Hepatocyte (in vitro differentiated cells): ENCODE measurements at regions not wholly inside any gene's neighbourhood (a gene's known extent, or its start where the extent isn't known, plus 50 kb on each side); places are given as distances from the start of the nearest gene placed in this dataset.

Experiments used
- DNase-seq: peaks from one replicate; pipeline ENCODE4 v3.0.0-alpha.2; 2016; ENCODE audit warnings: low spot score
- H2AFZ ChIP-seq: fragments of 200-600 bp; sonication (generic); 2 replicates; pipeline ENCODE4 v1.6.0; 2016; ENCODE audit warnings: antibody characterized with exemption, mild to moderate bottlenecking
- H3K27ac ChIP-seq: fragments of 200-600 bp; sonication (generic); 2 replicates; pipeline ENCODE4 v1.5.1; 2016; ENCODE audit warnings: mild to moderate bottlenecking
- H3K27me3 ChIP-seq: fragments of 200-600 bp; sonication (generic); 2 replicates; pipeline ENCODE4 v1.6.1; 2016
- H3K36me3 ChIP-seq: fragments of 200-600 bp; sonication (generic); replicated peaks from 2 replicates; pipeline ENCODE4 v1.5.1; 2016; ENCODE audit warnings: low read depth; ENCODE audit not compliant: insufficient read depth
- H3K4me1 ChIP-seq: fragments of 200-600 bp; sonication (generic); 2 replicates; pipeline ENCODE4 v1.5.1; 2016; ENCODE audit warnings: mild to moderate bottlenecking, moderate library complexity; ENCODE audit not compliant: insufficient read depth
- H3K4me2 ChIP-seq: fragments of 200-600 bp; sonication (generic); 2 replicates; pipeline ENCODE4 v1.6.0; 2016
- H3K4me3 ChIP-seq: fragments of 200-600 bp; sonication (generic); 2 replicates; pipeline ENCODE4 v1.5.1; 2016; ENCODE audit warnings: mild to moderate bottlenecking
- H3K79me2 ChIP-seq: fragments of 200-600 bp; sonication (generic); 2 replicates; pipeline ENCODE4 v1.6.0; 2017; ENCODE audit warnings: mild to moderate bottlenecking
- H3K9me2 ChIP-seq: fragments of 200-600 bp; sonication (generic); replicated peaks from 2 replicates; pipeline ENCODE4 v1.6.0; 2017; ENCODE audit warnings: mild to moderate bottlenecking; ENCODE audit not compliant: insufficient read depth
- H3K9me3 ChIP-seq: fragments of 200-600 bp; sonication (generic); 2 replicates; pipeline ENCODE4 v1.5.1; 2016; ENCODE audit warnings: low read depth, mild to moderate bottlenecking
- H4K20me1 ChIP-seq: fragments of 200-600 bp; sonication (generic); 2 replicates; pipeline ENCODE4 v1.6.0; 2016; ENCODE audit warnings: mild to moderate bottlenecking; ENCODE audit not compliant: insufficient read depth, poor library complexity, severe bottlenecking
- CTCF ChIP-seq: fragments of 200-600 bp; sonication (generic); IDR thresholded peaks from 2 replicates; pipeline ENCODE4 v1.5.1; 2016; ENCODE audit warnings: antibody characterized with exemption, mild to moderate bottlenecking; ENCODE audit not compliant: poor library complexity
- EZH2 ChIP-seq: fragments of 200-600 bp; sonication (generic); IDR thresholded peaks from 2 replicates; pipeline ENCODE4 v1.6.1; 2016; ENCODE audit warnings: antibody characterized with exemption, mild to moderate bottlenecking, borderline replicate concordance
- EZH2phosphoT487 ChIP-seq: fragments of 200-600 bp; sonication (generic); IDR thresholded peaks from one replicate; pipeline ENCODE4 v1.6.1; 2018; ENCODE audit warnings: antibody characterized with exemption, mild to moderate bottlenecking, low read depth, moderate library complexity; ENCODE audit not compliant: unreplicated experiment, severe bottlenecking
- whole genome bisulfite sequencing: methylation state at CpG from one replicate; pipeline ENCODE4 v1.1.6; 2016; ENCODE audit warnings: low lambda C conversion rate; ENCODE audit errors: missing lambda C conversion rate; 5-methylcytosine and 5-hydroxymethylcytosine counted together

- DNase-seq, result no peak
- H3K4me1 ChIP-seq, result peaks cover 4% of the 10 kb centered on the region
- no peaks in the 10 kb centered on the region for H3K27me3 ChIP-seq
- no peak overlapping the region for H2AFZ ChIP-seq
- 60% methylated on average over 1 of the region's 1 CpG for WGBS
- no peaks in the 10 kb centered on the region for H3K36me3 ChIP-seq
- no peaks in the 10 kb centered on the region for H3K79me2 ChIP-seq
- H3K27ac ChIP-seq, result no peak overlapping the region
- H3K4me3 ChIP-seq, result no peak overlapping the region
- H3K9me3 ChIP-seq, result no peaks in the 10 kb centered on the region
- no peak overlapping the region for H3K4me2 ChIP-seq
- no peak for TF ChIP-seq EZH2
- TF ChIP-seq CTCF, result no peak
- TF ChIP-seq EZH2phosphoT487, result no peak
- no peaks in the 10 kb centered on the region for H4K20me1 ChIP-seq
- no peaks in the 10 kb centered on the region for H3K9me2 ChIP-seq
Measured at GRCh38 chr1:229869240-229869639, 197.8 kb upstream of the GALNT2 start.

GRCh38 chr1:229869687-229870086, 197.4 kb upstream of the GALNT2 start:
- H3K27ac ChIP-seq, result no peak overlapping the region
- no peaks in the 10 kb centered on the region for H3K9me2 ChIP-seq
- 34% methylated on average over 4 of the region's 4 CpGs for WGBS
- no peak for DNase-seq
- no peak overlapping the region for H3K4me3 ChIP-seq
- peaks cover 4% of the 10 kb centered on the region for H3K4me1 ChIP-seq
- H3K36me3 ChIP-seq, result no peaks in the 10 kb centered on the region
- TF ChIP-seq EZH2 (no peak), EZH2phosphoT487 (no peak), CTCF (no peak)
- no peaks in the 10 kb centered on the region for H3K79me2 ChIP-seq
- H3K27me3 ChIP-seq, result no peaks in the 10 kb centered on the region
- H3K9me3 ChIP-seq, result no peaks in the 10 kb centered on the region
- H4K20me1 ChIP-seq, result no peaks in the 10 kb centered on the region
- H3K4me2 ChIP-seq, result no peak overlapping the region
- no peak overlapping the region for H2AFZ ChIP-seq

GRCh38 chr1:229870381-229870780, 196.7 kb upstream of the GALNT2 start:
- Histone ChIP-seq H3K9me3 (no peaks in the 10 kb centered on the region), H3K27me3 (no peaks in the 10 kb centered on the region), H3K36me3 (no peaks in the 10 kb centered on the region), H3K4me3 (no peak overlapping the region), H3K27ac (no peak overlapping the region), H3K4me1 (peaks cover 4% of the 10 kb centered on the region), H3K79me2 (no peaks in the 10 kb centered on the region), H2AFZ (no peak overlapping the region), H4K20me1 (no peaks in the 10 kb centered on the region), H3K4me2 (no peak overlapping the region), H3K9me2 (no peaks in the 10 kb centered on the region)
- WGBS, result 96% methylated on average over 2 of the region's 2 CpGs
- DNase-seq, result no peak
- TF ChIP-seq CTCF, result no peak
- TF ChIP-seq EZH2phosphoT487, result no peak
- TF ChIP-seq EZH2, result no peak

GRCh38 chr1:229871078-229871676, 195.9 kb upstream of the GALNT2 start:
- Histone ChIP-seq H3K4me1 (peaks cover 4% of the 10 kb centered on the region), H2AFZ (no peak overlapping the region), H3K27me3 (no peaks in the 10 kb centered on the region), H3K36me3 (no peaks in the 10 kb centered on the region), H3K9me3 (no peaks in the 10 kb centered on the region), H3K4me2 (no peak overlapping the region), H3K27ac (no peak overlapping the region), H3K9me2 (no peaks in the 10 kb centered on the region), H3K4me3 (no peak overlapping the region), H3K79me2 (no peaks in the 10 kb centered on the region), H4K20me1 (no peaks in the 10 kb centered on the region)
- 92% methylated on average over 9 of the region's 9 CpGs for WGBS
- no peak for DNase-seq
- TF ChIP-seq EZH2phosphoT487, result no peak
